ENCODE measurements at regions not wholly inside any gene's neighbourhood (a gene's known extent, or its start where the extent isn't known, plus 50 kb on each side); places are given as distances from the start of the nearest gene placed in this dataset.
"Not testable (repeated sequence)": the region's sequence is repeated elsewhere in the genome, so short reads cannot be mapped to it uniquely, and the experiment has no call there.

DNA sequence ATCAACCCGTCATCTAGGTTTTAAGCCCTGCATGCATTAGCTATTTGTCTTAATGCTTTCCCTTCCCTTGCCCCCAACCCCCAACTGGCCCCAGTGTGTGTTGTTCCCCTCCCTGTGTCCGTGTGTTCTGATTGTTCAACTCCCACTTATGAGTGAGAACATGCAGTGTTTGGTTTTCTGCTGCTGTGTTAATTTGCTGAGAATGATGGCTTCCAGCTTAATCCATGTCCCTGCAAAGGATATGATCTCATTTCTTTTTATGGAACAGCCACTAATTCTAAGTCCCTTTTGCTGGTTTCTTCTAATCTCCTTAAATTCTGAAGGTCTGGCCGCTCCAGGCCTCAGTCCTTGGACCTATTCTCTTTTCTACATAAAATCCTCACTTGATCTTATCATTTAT, 220.4 kb upstream of the GLRA2 start:
- TF ChIP-seq YY1, OVOL3 (tag by site-specific recombination; IDR thresholded peaks at IDR 0.05): not testable (repeated sequence)
- TF ChIP-seq, protein P1, sequence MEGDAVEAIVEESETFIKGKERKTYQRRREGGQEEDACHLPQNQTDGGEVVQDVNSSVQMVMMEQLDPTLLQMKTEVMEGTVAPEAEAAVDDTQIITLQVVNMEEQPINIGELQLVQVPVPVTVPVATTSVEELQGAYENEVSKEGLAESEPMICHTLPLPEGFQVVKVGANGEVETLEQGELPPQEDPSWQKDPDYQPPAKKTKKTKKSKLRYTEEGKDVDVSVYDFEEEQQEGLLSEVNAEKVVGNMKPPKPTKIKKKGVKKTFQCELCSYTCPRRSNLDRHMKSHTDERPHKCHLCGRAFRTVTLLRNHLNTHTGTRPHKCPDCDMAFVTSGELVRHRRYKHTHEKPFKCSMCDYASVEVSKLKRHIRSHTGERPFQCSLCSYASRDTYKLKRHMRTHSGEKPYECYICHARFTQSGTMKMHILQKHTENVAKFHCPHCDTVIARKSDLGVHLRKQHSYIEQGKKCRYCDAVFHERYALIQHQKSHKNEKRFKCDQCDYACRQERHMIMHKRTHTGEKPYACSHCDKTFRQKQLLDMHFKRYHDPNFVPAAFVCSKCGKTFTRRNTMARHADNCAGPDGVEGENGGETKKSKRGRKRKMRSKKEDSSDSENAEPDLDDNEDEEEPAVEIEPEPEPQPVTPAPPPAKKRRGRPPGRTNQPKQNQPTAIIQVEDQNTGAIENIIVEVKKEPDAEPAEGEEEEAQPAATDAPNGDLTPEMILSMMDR (tag by site-specific recombination; IDR thresholded peaks at IDR 0.05) = not testable (repeated sequence)
- TF ChIP-seq, protein P2, sequence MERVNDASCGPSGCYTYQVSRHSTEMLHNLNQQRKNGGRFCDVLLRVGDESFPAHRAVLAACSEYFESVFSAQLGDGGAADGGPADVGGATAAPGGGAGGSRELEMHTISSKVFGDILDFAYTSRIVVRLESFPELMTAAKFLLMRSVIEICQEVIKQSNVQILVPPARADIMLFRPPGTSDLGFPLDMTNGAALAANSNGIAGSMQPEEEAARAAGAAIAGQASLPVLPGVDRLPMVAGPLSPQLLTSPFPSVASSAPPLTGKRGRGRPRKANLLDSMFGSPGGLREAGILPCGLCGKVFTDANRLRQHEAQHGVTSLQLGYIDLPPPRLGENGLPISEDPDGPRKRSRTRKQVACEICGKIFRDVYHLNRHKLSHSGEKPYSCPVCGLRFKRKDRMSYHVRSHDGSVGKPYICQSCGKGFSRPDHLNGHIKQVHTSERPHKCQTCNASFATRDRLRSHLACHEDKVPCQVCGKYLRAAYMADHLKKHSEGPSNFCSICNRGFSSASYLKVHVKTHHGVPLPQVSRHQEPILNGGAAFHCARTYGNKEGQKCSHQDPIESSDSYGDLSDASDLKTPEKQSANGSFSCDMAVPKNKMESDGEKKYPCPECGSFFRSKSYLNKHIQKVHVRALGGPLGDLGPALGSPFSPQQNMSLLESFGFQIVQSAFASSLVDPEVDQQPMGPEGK (tag by site-specific recombination; IDR thresholded peaks at IDR 0.05) = not testable (repeated sequence)

Data from HEK293 (cell line).